H9 (cell line): ENCODE measurements at regions not wholly inside any gene's neighbourhood (a gene's known extent, or its start where the extent isn't known, plus 50 kb on each side); places are given as distances from the start of the nearest gene placed in this dataset.

Source experiments
- DNase-seq: peaks from one replicate; pipeline ENCODE4 v3.0.0-alpha.2; 2017
- H2AFZ ChIP-seq: one replicate; pipeline ENCODE4 v1.6.1; 2013; ENCODE audit warnings: mild to moderate bottlenecking, low read length, control low read depth, moderate library complexity
- H2AK5ac ChIP-seq: 2 replicates; pipeline ENCODE4 v1.6.1; 2013; ENCODE audit warnings: low read length, control low read depth, mixed read lengths; ENCODE audit not compliant: insufficient read length
- H2BK120ac ChIP-seq: one replicate; pipeline ENCODE4 v1.6.1; 2013; ENCODE audit warnings: low read depth, mild to moderate bottlenecking, low read length, control low read depth, inconsistent platforms; ENCODE audit not compliant: poor library complexity, severe bottlenecking
- H2BK12ac ChIP-seq: 2 replicates; pipeline ENCODE4 v1.6.1; 2013; ENCODE audit warnings: low read length, control low read depth, mixed read lengths, low read depth; ENCODE audit not compliant: insufficient read length
- H2BK15ac ChIP-seq: 2 replicates; pipeline ENCODE4 v1.6.1; 2013; ENCODE audit warnings: low read depth, low read length, control low read depth
- H2BK20ac ChIP-seq: one replicate; pipeline ENCODE4 v1.6.1; 2013; ENCODE audit warnings: low read depth, mild to moderate bottlenecking, low read length, control low read depth, inconsistent platforms; ENCODE audit not compliant: poor library complexity, severe bottlenecking
- H2BK5ac ChIP-seq: 2 replicates; pipeline ENCODE4 v1.6.1; 2013; ENCODE audit warnings: low read length, control low read depth, mixed read lengths; ENCODE audit not compliant: insufficient read length
- H3K14ac ChIP-seq: 2 replicates; pipeline ENCODE4 v1.6.1; 2013; ENCODE audit warnings: low read length, control low read depth; ENCODE audit not compliant: insufficient read depth
- H3K18ac ChIP-seq: 2 replicates; pipeline ENCODE4 v1.6.1; 2013; ENCODE audit warnings: low read depth, mild to moderate bottlenecking, mixed read lengths, low read length, control low read depth; ENCODE audit not compliant: insufficient read length
- H3K23ac ChIP-seq: 2 replicates; pipeline ENCODE4 v1.6.1; 2013; ENCODE audit warnings: low read length, control low read depth, mixed read lengths, low read depth; ENCODE audit not compliant: insufficient read length
- H3K23me2 ChIP-seq: 2 replicates; pipeline ENCODE4 v1.6.1; 2013; ENCODE audit warnings: low read depth, mild to moderate bottlenecking, mixed read lengths, low read length, control low read depth; ENCODE audit not compliant: insufficient read length, poor library complexity, severe bottlenecking
- H3K27ac ChIP-seq: 2 replicates; pipeline ENCODE4 v1.5.1; 2013; ENCODE audit warnings: low read length, control low read depth, mixed read lengths, low read depth; ENCODE audit not compliant: insufficient read length
- H3K27me3 ChIP-seq: 2 replicates; pipeline ENCODE4 v1.6.1; 2013; ENCODE audit warnings: low read length, control low read depth, inconsistent platforms; ENCODE audit not compliant: insufficient read depth
- H3K4ac ChIP-seq: 2 replicates; pipeline ENCODE4 v1.6.1; 2013; ENCODE audit warnings: low read depth, mild to moderate bottlenecking, control low read depth, inconsistent platforms, low read length, moderate library complexity
- H3K4me1 ChIP-seq: 2 replicates; pipeline ENCODE4 v1.6.1; 2013; ENCODE audit warnings: low read length, control low read depth, inconsistent platforms; ENCODE audit not compliant: insufficient read depth
- H3K4me2 ChIP-seq: 2 replicates; pipeline ENCODE4 v1.6.1; 2013; ENCODE audit warnings: low read length, control low read depth, mixed read lengths; ENCODE audit not compliant: insufficient read length, insufficient read depth
- H3K56ac ChIP-seq: 2 replicates; pipeline ENCODE4 v1.6.1; 2013; ENCODE audit warnings: low read depth, mild to moderate bottlenecking, mixed read lengths, low read length, control low read depth; ENCODE audit not compliant: insufficient read length
- H3K79me1 ChIP-seq: 2 replicates; pipeline ENCODE4 v1.6.1; 2013; ENCODE audit warnings: low read depth, mild to moderate bottlenecking, moderate library complexity, low read length, control low read depth, inconsistent platforms; ENCODE audit not compliant: insufficient read depth, poor library complexity, severe bottlenecking
- H3K79me2 ChIP-seq: 2 replicates; pipeline ENCODE4 v1.6.1; 2013; ENCODE audit warnings: low read length, control low read depth, inconsistent platforms; ENCODE audit not compliant: insufficient read depth
- H3K9ac ChIP-seq: 2 replicates; pipeline ENCODE4 v1.6.1; 2013; ENCODE audit warnings: low read length, control low read depth, mixed read lengths; ENCODE audit not compliant: insufficient read length; ENCODE audit errors: extremely low read depth
- H3K9me3 ChIP-seq: one replicate; pipeline ENCODE4 v1.6.1; 2013; ENCODE audit warnings: low read depth, low read length, inconsistent platforms; ENCODE audit not compliant: control insufficient read depth
- H3T11ph ChIP-seq: one replicate; pipeline ENCODE4 v1.6.1; 2013; ENCODE audit warnings: mild to moderate bottlenecking, low read length, control low read depth, inconsistent platforms
- H4K20me1 ChIP-seq: one replicate; pipeline ENCODE4 v1.6.1; 2013; ENCODE audit not compliant: control insufficient read depth, insufficient read length, insufficient read depth
- H4K5ac ChIP-seq: 2 replicates; pipeline ENCODE4 v1.6.1; 2013; ENCODE audit warnings: low read depth, mild to moderate bottlenecking, mixed read lengths, low read length, control low read depth; ENCODE audit not compliant: insufficient read length
- H4K8ac ChIP-seq: replicated peaks from 2 replicates; pipeline ENCODE4 v1.6.1; 2013; ENCODE audit warnings: low read length, control low read depth, mixed read lengths, low read depth; ENCODE audit not compliant: insufficient read length
- H4K91ac ChIP-seq: 2 replicates; pipeline ENCODE4 v1.6.1; 2013; ENCODE audit warnings: low read depth, mild to moderate bottlenecking, moderate library complexity, mixed read lengths, low read length, control low read depth; ENCODE audit not compliant: insufficient read length
- H3K27ac Mint-ChIP-seq, 3 experiments: 2 replicates in 2 of 3; 3 replicates in 1 of 3; pipeline ENCODE4 v1.8.0; 2020 to 2021; ENCODE audit warnings: mixed read lengths in 3 of 3, mild to moderate bottlenecking in 1 of 3, moderate library complexity in 1 of 3
- H3K27me3 Mint-ChIP-seq: 2 replicates; pipeline ENCODE4 v1.8.0; 2021; ENCODE audit warnings: low read depth, mild to moderate bottlenecking, moderate library complexity, mixed read lengths
- H3K36me3 Mint-ChIP-seq, 3 experiments: 2 replicates in 2 of 3; 3 replicates in 1 of 3; pipeline ENCODE4 v1.8.0; 2020 to 2021; ENCODE audit warnings: low read depth in 3 of 3, mixed read lengths in 3 of 3; ENCODE audit not compliant: insufficient read depth in 1 of 3
- H3K4me1 Mint-ChIP-seq, 2 experiments: 2 replicates each; pipeline ENCODE4 v1.8.0; 2020; ENCODE audit warnings: mixed read lengths in 2 of 2
- H3K4me3 Mint-ChIP-seq, 2 experiments: 2 replicates in 1 of 2; 3 replicates in 1 of 2; pipeline ENCODE4 v1.8.0; 2020 to 2021; ENCODE audit warnings: mild to moderate bottlenecking in 2 of 2, mixed read lengths in 2 of 2, moderate library complexity in 1 of 2
- H3K9me3 Mint-ChIP-seq, 2 experiments: 2 replicates in 1 of 2; 3 replicates in 1 of 2; pipeline ENCODE4 v1.8.0; 2020; ENCODE audit warnings: mild to moderate bottlenecking in 2 of 2, mixed read lengths in 2 of 2, moderate library complexity in 1 of 2
- WGBS: extraction: QIAGEN DNeasy Blood & Tissue Kit; methylation state at CpG from one replicate; pipeline ENCODE4 v1.1.7; 2013; ENCODE audit warnings: missing lambda C conversion rate, low lambda C conversion rate, mixed read lengths; ENCODE audit not compliant: insufficient read length; ENCODE audit errors: extremely low coverage; 5-methylcytosine and 5-hydroxymethylcytosine counted together
- TF ChIP-seq, protein P1 (sequence below): fragments of 200-600 bp; sonication (generic); conservative IDR thresholded peaks from 3 replicates; pipeline ENCODE4 v1.8.0; 2021; ENCODE audit warnings: antibody characterized with exemption, mild to moderate bottlenecking

DNA sequence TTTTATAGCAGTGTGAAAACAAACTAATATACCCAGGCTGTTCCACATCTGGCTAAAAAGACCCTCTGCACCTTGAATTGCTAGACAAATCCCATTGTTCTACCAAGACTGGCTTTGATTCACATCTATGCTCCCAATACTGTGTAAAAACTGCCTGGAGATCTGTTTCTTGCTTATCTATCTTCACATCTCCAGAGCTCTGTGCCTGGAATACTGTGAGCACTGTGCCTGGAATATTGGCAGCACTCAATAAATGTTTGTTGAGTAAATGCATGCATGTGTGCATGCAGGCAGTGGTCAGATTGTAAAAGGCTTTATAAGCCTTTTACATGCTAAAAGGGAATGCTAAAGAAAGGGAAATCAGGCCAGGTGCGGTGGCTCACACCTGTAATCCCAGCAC is 75.5 kb upstream of the APP start:
- Mint-ChIP-seq H3K27ac (no peak overlapping the region), H3K4me1 (peaks cover 18 to 25% of the 10 kb centered on the region in 2 experiments), H3K36me3 (no peaks in the 10 kb centered on the region; a peak in 1 of 7 replicates), H3K9me3 (no peaks in the 10 kb centered on the region; a peak in 1 of 5 replicates), H3K4me3 (no peak overlapping the region), H3K27me3 (no peaks in the 10 kb centered on the region)
- no peaks in the 10 kb centered on the region for H4K20me1 ChIP-seq
- TF ChIP-seq, protein P1, sequence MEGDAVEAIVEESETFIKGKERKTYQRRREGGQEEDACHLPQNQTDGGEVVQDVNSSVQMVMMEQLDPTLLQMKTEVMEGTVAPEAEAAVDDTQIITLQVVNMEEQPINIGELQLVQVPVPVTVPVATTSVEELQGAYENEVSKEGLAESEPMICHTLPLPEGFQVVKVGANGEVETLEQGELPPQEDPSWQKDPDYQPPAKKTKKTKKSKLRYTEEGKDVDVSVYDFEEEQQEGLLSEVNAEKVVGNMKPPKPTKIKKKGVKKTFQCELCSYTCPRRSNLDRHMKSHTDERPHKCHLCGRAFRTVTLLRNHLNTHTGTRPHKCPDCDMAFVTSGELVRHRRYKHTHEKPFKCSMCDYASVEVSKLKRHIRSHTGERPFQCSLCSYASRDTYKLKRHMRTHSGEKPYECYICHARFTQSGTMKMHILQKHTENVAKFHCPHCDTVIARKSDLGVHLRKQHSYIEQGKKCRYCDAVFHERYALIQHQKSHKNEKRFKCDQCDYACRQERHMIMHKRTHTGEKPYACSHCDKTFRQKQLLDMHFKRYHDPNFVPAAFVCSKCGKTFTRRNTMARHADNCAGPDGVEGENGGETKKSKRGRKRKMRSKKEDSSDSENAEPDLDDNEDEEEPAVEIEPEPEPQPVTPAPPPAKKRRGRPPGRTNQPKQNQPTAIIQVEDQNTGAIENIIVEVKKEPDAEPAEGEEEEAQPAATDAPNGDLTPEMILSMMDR, result no peak
- no peak overlapping the region for H2AK5ac ChIP-seq
- H2BK20ac ChIP-seq, result no peak overlapping the region
- H3K4me2 ChIP-seq, result no peak overlapping the region
- H3K9me3 ChIP-seq, result no peaks in the 10 kb centered on the region
- H2AFZ ChIP-seq, result no peak overlapping the region
- no peak overlapping the region for H4K5ac ChIP-seq
- H3K14ac ChIP-seq, result no peak overlapping the region
- no peaks in the 10 kb centered on the region for H3K4me1 ChIP-seq
- no peaks in the 10 kb centered on the region for H3K79me2 ChIP-seq
- no peak overlapping the region for H2BK5ac ChIP-seq
- no peaks in the 10 kb centered on the region for H3K79me1 ChIP-seq
- no peak overlapping the region for H2BK15ac ChIP-seq
- H3K4ac ChIP-seq, result no peak overlapping the region
- H3K9ac ChIP-seq, result no peak overlapping the region
- no peak overlapping the region for H3T11ph ChIP-seq
- H3K56ac ChIP-seq, result no peak overlapping the region
- H3K18ac ChIP-seq, result no peak overlapping the region
- no peaks in the 10 kb centered on the region for H3K23me2 ChIP-seq
- no peak overlapping the region for H3K27ac ChIP-seq
- no peak overlapping the region for H4K8ac ChIP-seq
- no peak overlapping the region for H2BK12ac ChIP-seq
- no peak overlapping the region for H2BK120ac ChIP-seq
- H3K23ac ChIP-seq, result no peak overlapping the region
- no CpG with 5 or more reads among the region's 1 CpG for WGBS
- no peak for DNase-seq
- H3K27me3 ChIP-seq, result no peaks in the 10 kb centered on the region
- H4K91ac ChIP-seq, result no peak overlapping the region
